GM18498 (cell line): ENCODE measurements at regions not wholly inside any gene's neighbourhood (a gene's known extent, or its start where the extent isn't known, plus 50 kb on each side); places are given as distances from the start of the nearest gene placed in this dataset.

Source experiments
- ATAC-seq: cut with Tn5 transposase; IDR thresholded peaks from one replicate; pipeline ENCODE4 v1.9.1; 2021; ENCODE audit warnings: mild to moderate bottlenecking, moderate library complexity; ENCODE audit not compliant: unreplicated experiment

DNA sequence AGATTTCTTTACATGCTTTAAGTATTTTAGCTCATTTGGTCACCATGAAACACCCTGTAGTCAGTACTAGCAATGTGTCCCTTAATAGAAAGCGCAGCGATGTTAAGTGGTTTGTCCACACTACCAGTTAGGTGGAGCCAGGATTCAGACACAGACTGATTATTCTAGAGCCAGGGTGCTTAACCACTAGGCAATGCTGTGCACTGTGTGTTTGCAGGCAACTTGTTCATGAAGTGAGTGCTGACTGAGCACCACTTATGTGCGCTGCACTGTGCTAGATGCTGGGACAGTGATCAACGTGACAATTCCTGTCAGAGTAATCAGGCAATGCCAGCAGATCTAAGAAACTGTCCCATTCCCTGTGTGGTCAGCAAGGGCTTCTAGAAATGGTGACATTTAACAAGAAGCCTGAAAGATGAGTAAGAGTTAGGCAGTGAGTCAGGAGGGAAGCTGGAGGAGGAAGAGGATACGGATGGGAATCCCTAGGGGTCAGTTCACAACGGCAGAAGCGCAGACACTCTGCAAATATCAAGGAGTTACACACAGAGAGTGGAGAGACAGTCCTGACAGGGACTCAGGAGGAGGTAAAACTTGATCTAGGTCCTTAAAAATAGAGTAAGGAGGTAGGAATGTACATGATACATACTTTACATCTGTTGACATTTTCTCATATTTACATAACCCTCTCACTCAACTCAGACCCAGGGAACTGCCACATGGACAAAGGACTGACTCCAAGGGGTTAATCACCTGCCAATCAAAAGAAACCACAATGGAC is 69.7 kb upstream of the EGR2 start:
- no peak for ATAC-seq

DNA sequence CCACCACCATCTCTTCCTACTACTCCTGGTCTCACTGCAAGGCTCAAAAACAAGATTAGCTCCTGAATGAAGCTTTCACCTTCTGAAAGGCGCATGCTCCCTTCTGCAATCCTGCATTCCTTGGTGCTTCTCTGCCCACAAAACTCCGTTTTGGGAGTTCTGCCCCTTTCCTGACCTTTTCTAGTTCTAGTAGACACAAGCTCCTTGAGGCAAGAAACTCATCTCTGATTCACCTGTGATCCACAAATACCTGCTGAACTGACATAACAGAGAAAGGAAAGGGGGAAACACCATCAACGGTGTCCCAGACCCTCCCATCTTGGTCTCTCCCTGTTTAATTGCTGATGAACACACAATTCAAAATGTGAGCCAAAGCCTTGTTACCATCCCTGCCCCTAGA is 64.0 kb upstream of the EGR2 start:
- no peak for ATAC-seq

DNA sequence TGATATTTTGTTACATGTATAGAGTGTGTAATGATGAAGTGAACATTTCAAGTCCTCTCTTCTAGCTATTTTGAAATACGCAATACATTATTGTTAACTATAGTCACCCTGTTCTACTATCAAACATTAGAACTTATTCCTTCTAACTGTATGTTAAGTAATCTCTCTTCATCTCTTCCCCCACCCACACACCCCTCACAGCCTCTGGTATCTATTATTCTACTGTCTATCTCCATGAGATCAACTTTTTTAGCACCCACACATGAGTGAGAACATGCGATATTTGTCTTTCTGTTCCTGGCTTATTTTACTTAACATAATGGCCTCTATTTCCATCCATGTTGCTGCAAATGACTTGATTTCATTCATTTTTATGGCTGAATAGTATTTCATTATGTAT is 57.7 kb upstream of the EGR2 start:
- no peak for ATAC-seq

DNA sequence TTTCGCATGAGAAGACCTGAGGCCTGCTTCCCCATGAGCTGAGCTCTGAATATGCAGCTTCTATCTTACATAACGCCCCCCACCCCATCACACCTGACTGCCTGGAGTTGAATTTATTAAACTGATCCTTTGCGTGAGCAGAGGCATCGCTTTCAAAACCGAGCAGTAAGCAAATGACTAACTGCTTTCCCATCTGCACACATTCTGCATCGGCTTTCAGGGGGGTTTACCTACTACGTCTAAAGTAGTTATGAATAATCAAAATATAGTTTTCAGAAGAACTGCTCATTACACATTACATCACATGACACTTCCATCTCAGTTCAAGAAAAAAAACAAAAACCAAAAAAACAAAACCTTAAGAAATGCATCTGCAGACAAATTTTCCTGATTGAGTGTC is 54.7 kb upstream of the EGR2 start:
- peak; percentile 62 for ATAC-seq

DNA sequence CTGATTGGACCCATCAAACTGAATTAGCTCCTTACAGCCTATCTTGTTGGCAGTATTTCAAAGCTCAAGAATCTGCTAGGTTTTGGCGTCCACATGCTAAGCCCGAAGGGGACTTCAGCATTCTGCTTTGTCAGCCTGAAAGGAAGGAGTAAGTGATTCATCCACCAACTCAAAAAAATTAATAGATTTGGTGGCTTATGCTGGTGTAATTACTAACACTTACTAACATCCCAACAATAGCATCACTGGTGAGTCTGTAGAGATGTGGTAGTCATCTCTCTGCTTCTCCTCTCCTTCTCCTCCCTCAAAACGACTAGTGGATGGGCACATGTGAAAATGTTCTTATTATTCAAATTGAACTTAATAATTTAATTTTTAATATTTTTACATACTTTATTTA is 53.8 kb upstream of the EGR2 start:
- no peak for ATAC-seq

DNA sequence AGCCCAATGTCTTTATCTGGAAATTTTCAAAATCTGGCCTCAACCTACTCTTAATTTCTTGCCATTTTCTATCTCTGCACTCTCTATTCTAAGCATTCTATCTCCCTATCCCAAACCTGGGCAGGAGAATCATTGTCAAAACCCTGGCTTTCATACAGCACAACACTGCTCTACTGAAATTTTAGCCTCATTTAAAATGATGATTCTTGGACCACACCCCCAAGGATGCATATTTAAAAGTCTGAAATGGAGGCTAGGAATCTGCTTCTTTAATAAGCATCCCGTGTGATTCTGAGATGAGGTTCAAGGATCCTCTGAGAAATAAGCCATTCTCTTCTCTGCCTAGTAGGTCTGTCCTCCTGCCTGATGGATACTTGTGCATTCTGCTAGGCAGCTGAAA is 50.8 kb upstream of the EGR2 start:
- ATAC-seq = no peak

DNA sequence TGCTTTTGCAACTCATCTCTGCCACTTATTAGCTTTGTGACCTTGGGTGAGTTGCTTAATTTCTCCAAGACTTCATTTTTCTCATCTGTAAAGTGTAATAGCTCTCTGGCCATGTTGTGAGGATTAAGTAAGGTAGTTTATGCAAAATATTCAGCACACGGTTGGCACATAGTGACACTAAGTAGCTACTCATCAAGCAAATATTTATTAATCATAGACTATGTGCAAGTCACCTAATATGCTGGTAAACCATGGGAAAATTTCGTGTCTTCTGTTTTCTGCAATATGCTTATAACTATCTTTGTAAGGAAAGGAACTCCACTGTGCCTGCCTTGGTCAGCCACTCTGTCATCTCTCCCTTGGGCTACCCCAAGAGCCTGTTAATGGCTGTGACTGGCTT is 50.3 kb upstream of the EGR2 start:
- ATAC-seq = no peak
